GM23338 (cell line): ENCODE measurements at regions not wholly inside any gene's neighbourhood (a gene's known extent, or its start where the extent isn't known, plus 50 kb on each side); places are given as distances from the start of the nearest gene placed in this dataset.

Experiments used
- ATAC-seq: fragments of 200-7000 bp; cut with Tn5 transposase; 3 replicates; pipeline ENCODE4 v1.9.1; 2020
- DNase-seq: peaks from one replicate; pipeline ENCODE4 v3.0.0-alpha.2; 2015; ENCODE audit warnings: low spot score
- H2AFZ ChIP-seq: fragments of 200-600 bp; sonication (generic); 2 replicates; pipeline ENCODE4 v1.8.0; 2016; ENCODE audit warnings: antibody characterized with exemption, mild to moderate bottlenecking, moderate library complexity
- H3F3A ChIP-seq: fragments of 200-600 bp; sonication (generic); replicated peaks from 2 replicates; pipeline ENCODE4 v1.8.0; 2017; ENCODE audit warnings: antibody characterized with exemption, mixed run types, low read depth
- H3K27ac ChIP-seq: fragments of 200-600 bp; sonication (generic); 2 replicates; pipeline ENCODE4 v1.6.1; 2016; ENCODE audit warnings: low read depth
- H3K27me3 ChIP-seq: fragments of 200-600 bp; sonication (generic); 2 replicates; pipeline ENCODE4 v1.8.0; 2016; ENCODE audit warnings: mild to moderate bottlenecking, mixed run types, moderate library complexity; ENCODE audit not compliant: insufficient read depth
- H3K36me3 ChIP-seq: fragments of 200-600 bp; sonication (generic); 2 replicates; pipeline ENCODE4 v1.8.0; 2016; ENCODE audit warnings: mild to moderate bottlenecking; ENCODE audit not compliant: insufficient read depth
- H3K4me1 ChIP-seq: fragments of 200-600 bp; sonication (generic); 2 replicates; pipeline ENCODE4 v1.8.0; 2016; ENCODE audit warnings: mild to moderate bottlenecking, moderate library complexity; ENCODE audit not compliant: insufficient read depth
- H3K4me2 ChIP-seq: fragments of 200-600 bp; sonication (generic); 2 replicates; pipeline ENCODE4 v1.7.1; 2017; ENCODE audit warnings: mixed run types
- H3K4me3 ChIP-seq: fragments of 200-600 bp; sonication (generic); 2 replicates; pipeline ENCODE4 v1.6.1; 2016; ENCODE audit warnings: mixed run types
- H3K79me2 ChIP-seq: fragments of 200-600 bp; sonication (generic); replicated peaks from 2 replicates; pipeline ENCODE4 v1.8.0; 2017; ENCODE audit warnings: mild to moderate bottlenecking; ENCODE audit not compliant: insufficient read depth
- H3K9me2 ChIP-seq: fragments of 200-600 bp; sonication (generic); 2 replicates; pipeline ENCODE4 v1.8.0; 2017; ENCODE audit not compliant: insufficient read depth
- H4K20me1 ChIP-seq: fragments of 200-600 bp; sonication (generic); replicated peaks from 2 replicates; pipeline ENCODE4 v1.8.0; 2017; ENCODE audit warnings: mild to moderate bottlenecking; ENCODE audit not compliant: insufficient read depth
- H3K27ac Mint-ChIP-seq: 2 replicates; pipeline ENCODE4 v1.8.0; 2020; ENCODE audit warnings: inconsistent platforms, mild to moderate bottlenecking, moderate library complexity, mixed read lengths
- H3K27me3 Mint-ChIP-seq: 3 replicates; pipeline ENCODE4 v1.8.0; 2022; ENCODE audit warnings: low read depth, mild to moderate bottlenecking, moderate library complexity, mixed read lengths, inconsistent platforms; ENCODE audit not compliant: insufficient read depth, poor library complexity
- H3K36me3 Mint-ChIP-seq: 3 replicates; pipeline ENCODE4 v1.8.0; 2021; ENCODE audit warnings: low read depth, mild to moderate bottlenecking, inconsistent platforms, moderate library complexity, mixed read lengths
- H3K4me1 Mint-ChIP-seq: 3 replicates; pipeline ENCODE4 v1.8.0; 2020; ENCODE audit warnings: mild to moderate bottlenecking, inconsistent platforms, mixed read lengths
- H3K4me3 Mint-ChIP-seq: 3 replicates; pipeline ENCODE4 v1.8.0; 2021; ENCODE audit warnings: moderate library complexity, mild to moderate bottlenecking, inconsistent platforms, mixed read lengths
- H3K9me3 Mint-ChIP-seq: 3 replicates; pipeline ENCODE4 v1.8.0; 2020; ENCODE audit warnings: moderate library complexity, mild to moderate bottlenecking, inconsistent platforms, mixed read lengths
- CREB1 ChIP-seq: fragments of 250-450 bp; sonication (Bioruptor Pico); IDR thresholded peaks from 2 replicates; pipeline ENCODE4 v1.5.0; 2020; ENCODE audit warnings: low read depth, mild to moderate bottlenecking, moderate library complexity
- CTCF ChIP-seq, 2 experiments: fragments of 200-600 bp in 1 of 2; sonication (generic) in 1 of 2; conservative IDR thresholded peaks; 2 replicates each; pipeline versions ENCODE4 v1.5.1 to v1.6.1; 2016 to 2017; ENCODE audit warnings: antibody characterized with exemption in 2 of 2, low read depth in 2 of 2, mild to moderate bottlenecking in 2 of 2, moderate library complexity in 1 of 2
- EZH2 ChIP-seq: fragments of 200-600 bp; sonication (generic); IDR thresholded peaks from one replicate; pipeline ENCODE4 v1.8.0; 2017; ENCODE audit warnings: antibody characterized with exemption, mild to moderate bottlenecking, low read depth; ENCODE audit not compliant: unreplicated experiment
- EZH2phosphoT487 ChIP-seq: fragments of 200-600 bp; sonication (generic); IDR thresholded peaks from one replicate; pipeline ENCODE4 v1.8.1; 2018; ENCODE audit warnings: antibody characterized with exemption; ENCODE audit not compliant: unreplicated experiment
- JUNB ChIP-seq: IDR thresholded peaks from one replicate; pipeline ENCODE4 v1.6.1; 2016; ENCODE audit warnings: antibody characterized with exemption; ENCODE audit not compliant: unreplicated experiment
- NANOG ChIP-seq: IDR thresholded peaks from 2 replicates; pipeline ENCODE4 v1.6.1; 2016; ENCODE audit warnings: antibody characterized with exemption, borderline replicate concordance
- POLR2AphosphoS5 ChIP-seq: IDR thresholded peaks from 2 replicates; pipeline ENCODE4 v1.6.1; 2016; ENCODE audit warnings: antibody characterized with exemption, low read depth
- REST ChIP-seq: IDR thresholded peaks from one replicate; pipeline ENCODE4 v1.6.1; 2018; ENCODE audit warnings: antibody characterized with exemption; ENCODE audit not compliant: unreplicated experiment
- STAT1 ChIP-seq: IDR thresholded peaks from one replicate; pipeline ENCODE4 v1.6.1; 2016; ENCODE audit warnings: antibody characterized with exemption; ENCODE audit not compliant: unreplicated experiment
- ZNF114 ChIP-seq: fragments of 250-450 bp; sonication (Bioruptor Pico); IDR thresholded peaks from 2 replicates; pipeline ENCODE4 v1.5.0; 2020; ENCODE audit warnings: mild to moderate bottlenecking, moderate library complexity
- ZNF331 ChIP-seq: fragments of 250-450 bp; sonication (Bioruptor Pico); IDR thresholded peaks from 2 replicates; pipeline ENCODE4 v1.5.0; 2020; ENCODE audit warnings: low read depth, mild to moderate bottlenecking, moderate library complexity
- TF ChIP-seq, protein P1 (sequence below): IDR thresholded peaks from 2 replicates; pipeline ENCODE4 v1.6.1; 2016; ENCODE audit warnings: antibody characterized with exemption
- TF ChIP-seq, protein P2 (sequence below): fragments of 250-450 bp; sonication (Bioruptor Pico); IDR thresholded peaks from 2 replicates; pipeline ENCODE4 v1.5.0; 2020; ENCODE audit warnings: mild to moderate bottlenecking, moderate library complexity

DNA sequence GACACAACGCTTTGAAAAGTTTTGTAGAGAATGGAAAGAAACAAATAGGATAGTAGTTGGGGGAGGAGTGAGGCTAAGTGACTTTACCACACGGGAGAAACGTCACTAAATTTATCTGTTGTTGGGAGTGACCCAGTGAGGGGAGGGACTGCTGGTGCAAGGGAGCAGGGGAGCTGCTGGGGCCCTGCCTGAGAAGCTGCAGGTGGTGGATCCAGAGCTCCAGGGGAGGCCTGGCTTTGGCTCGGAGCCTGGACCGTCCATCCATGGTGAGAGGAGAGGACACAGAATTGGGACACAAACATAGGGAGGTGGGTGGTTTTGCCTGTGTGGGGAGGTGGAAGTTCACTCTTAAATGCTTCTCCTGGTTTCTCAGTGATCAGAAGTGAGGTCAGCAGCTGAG, 107.6 kb downstream of the GOSR1 start:
- Mint-ChIP-seq H3K4me3 (no peak overlapping the region; the same call in 2 of the 3 replicates), H3K4me1 (peaks cover 4% of the 10 kb centered on the region), H3K9me3 (peaks cover 6% of the 10 kb centered on the region; the same call in 2 of the 3 replicates), H3K27me3 (peaks cover under 1% of the 10 kb centered on the region), H3K27ac (no peak overlapping the region), H3K36me3 (no peaks in the 10 kb centered on the region)
- TF ChIP-seq EZH2 (no peak), CTCF (conservative IDR thresholded peaks at IDR 0.05; ENCODE audit: low read depth in 2 of 2) (no peak), ZNF114 (no peak), JUNB (no peak), POLR2AphosphoS5 (no peak), NANOG (no peak), STAT1 (no peak), REST (no peak), EZH2phosphoT487 (no peak), ZNF331 (CRISPR knock-in tag) (no peak), CREB1 (CRISPR knock-in tag) (no peak)
- TF ChIP-seq, protein P1, sequence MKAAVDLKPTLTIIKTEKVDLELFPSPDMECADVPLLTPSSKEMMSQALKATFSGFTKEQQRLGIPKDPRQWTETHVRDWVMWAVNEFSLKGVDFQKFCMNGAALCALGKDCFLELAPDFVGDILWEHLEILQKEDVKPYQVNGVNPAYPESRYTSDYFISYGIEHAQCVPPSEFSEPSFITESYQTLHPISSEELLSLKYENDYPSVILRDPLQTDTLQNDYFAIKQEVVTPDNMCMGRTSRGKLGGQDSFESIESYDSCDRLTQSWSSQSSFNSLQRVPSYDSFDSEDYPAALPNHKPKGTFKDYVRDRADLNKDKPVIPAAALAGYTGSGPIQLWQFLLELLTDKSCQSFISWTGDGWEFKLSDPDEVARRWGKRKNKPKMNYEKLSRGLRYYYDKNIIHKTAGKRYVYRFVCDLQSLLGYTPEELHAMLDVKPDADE = no peak
- TF ChIP-seq, protein P2, sequence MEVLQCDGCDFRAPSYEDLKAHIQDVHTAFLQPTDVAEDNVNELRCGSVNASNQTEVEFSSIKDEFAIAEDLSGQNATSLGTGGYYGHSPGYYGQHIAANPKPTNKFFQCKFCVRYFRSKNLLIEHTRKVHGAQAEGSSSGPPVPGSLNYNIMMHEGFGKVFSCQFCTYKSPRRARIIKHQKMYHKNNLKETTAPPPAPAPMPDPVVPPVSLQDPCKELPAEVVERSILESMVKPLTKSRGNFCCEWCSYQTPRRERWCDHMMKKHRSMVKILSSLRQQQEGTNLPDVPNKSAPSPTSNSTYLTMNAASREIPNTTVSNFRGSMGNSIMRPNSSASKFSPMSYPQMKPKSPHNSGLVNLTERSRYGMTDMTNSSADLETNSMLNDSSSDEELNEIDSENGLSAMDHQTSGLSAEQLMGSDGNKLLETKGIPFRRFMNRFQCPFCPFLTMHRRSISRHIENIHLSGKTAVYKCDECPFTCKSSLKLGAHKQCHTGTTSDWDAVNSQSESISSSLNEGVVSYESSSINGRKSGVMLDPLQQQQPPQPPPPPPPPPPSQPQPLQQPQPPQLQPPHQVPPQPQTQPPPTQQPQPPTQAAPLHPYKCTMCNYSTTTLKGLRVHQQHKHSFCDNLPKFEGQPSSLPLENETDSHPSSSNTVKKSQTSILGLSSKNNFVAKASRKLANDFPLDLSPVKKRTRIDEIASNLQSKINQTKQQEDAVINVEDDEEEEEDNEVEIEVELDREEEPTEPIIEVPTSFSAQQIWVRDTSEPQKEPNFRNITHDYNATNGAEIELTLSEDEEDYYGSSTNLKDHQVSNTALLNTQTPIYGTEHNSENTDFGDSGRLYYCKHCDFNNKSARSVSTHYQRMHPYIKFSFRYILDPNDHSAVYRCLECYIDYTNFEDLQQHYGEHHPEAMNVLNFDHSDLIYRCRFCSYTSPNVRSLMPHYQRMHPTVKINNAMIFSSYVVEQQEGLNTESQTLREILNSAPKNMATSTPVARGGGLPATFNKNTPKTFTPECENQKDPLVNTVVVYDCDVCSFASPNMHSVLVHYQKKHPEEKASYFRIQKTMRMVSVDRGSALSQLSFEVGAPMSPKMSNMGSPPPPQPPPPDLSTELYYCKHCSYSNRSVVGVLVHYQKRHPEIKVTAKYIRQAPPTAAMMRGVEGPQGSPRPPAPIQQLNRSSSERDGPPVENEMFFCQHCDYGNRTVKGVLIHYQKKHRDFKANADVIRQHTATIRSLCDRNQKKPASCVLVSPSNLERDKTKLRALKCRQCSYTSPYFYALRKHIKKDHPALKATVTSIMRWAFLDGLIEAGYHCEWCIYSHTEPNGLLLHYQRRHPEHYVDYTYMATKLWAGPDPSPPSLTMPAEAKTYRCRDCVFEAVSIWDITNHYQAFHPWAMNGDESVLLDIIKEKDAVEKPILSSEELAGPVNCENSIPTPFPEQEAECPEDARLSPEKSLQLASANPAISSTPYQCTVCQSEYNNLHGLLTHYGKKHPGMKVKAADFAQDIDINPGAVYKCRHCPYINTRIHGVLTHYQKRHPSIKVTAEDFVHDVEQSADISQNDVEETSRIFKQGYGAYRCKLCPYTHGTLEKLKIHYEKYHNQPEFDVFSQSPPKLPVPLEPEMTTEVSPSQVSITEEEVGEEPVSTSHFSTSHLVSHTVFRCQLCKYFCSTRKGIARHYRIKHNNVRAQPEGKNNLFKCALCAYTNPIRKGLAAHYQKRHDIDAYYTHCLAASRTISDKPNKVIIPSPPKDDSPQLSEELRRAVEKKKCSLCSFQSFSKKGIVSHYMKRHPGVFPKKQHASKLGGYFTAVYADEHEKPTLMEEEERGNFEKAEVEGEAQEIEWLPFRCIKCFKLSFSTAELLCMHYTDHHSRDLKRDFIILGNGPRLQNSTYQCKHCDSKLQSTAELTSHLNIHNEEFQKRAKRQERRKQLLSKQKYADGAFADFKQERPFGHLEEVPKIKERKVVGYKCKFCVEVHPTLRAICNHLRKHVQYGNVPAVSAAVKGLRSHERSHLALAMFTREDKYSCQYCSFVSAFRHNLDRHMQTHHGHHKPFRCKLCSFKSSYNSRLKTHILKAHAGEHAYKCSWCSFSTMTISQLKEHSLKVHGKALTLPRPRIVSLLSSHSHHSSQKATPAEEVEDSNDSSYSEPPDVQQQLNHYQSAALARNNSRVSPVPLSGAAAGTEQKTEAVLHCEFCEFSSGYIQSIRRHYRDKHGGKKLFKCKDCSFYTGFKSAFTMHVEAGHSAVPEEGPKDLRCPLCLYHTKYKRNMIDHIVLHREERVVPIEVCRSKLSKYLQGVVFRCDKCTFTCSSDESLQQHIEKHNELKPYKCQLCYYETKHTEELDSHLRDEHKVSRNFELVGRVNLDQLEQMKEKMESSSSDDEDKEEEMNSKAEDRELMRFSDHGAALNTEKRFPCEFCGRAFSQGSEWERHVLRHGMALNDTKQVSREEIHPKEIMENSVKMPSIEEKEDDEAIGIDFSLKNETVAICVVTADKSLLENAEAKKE (CRISPR knock-in tag) = no peak
- no peak for DNase-seq
- H3K27ac ChIP-seq = no peak overlapping the region
- no peaks in the 10 kb centered on the region for H3K9me2 ChIP-seq
- H3K36me3 ChIP-seq = no peaks in the 10 kb centered on the region
- no peaks in the 10 kb centered on the region for H3K27me3 ChIP-seq
- H3F3A ChIP-seq = no peaks in the 10 kb centered on the region
- ATAC-seq = no peak
- no peak overlapping the region for H3K4me2 ChIP-seq
- no peaks in the 10 kb centered on the region for H4K20me1 ChIP-seq
- 0 out of 2 replicates have a peak overlapping the region, but pooled peaks have one; percentile 32 for H2AFZ ChIP-seq
- no peak overlapping the region for H3K4me3 ChIP-seq
- H3K79me2 ChIP-seq = no peaks in the 10 kb centered on the region
- peaks cover 2% of the 10 kb centered on the region; the same call in 1 of the 2 replicates for H3K4me1 ChIP-seq
